Ishikawa (cell line): ENCODE measurements at regions not wholly inside any gene's neighbourhood (a gene's known extent, or its start where the extent isn't known, plus 50 kb on each side); places are given as distances from the start of the nearest gene placed in this dataset.
A peak's percentile ranks its signal among the peaks of the same experiment; 100 is the strongest.

Experiments used
- CEBPB ChIP-seq: IDR thresholded peaks from 2 replicates; pipeline ENCODE4 v1.6.1; 2012
- CREB1 ChIP-seq: IDR thresholded peaks from 2 replicates; pipeline ENCODE4 v1.6.1; 2012; ENCODE audit warnings: low read depth
- EGR1 ChIP-seq: IDR thresholded peaks from 2 replicates; pipeline ENCODE4 v1.6.1; 2012
- EP300 ChIP-seq: IDR thresholded peaks from 2 replicates; pipeline ENCODE4 v1.6.1; 2012; ENCODE audit warnings: borderline replicate concordance
- FOXM1 ChIP-seq: IDR thresholded peaks from 2 replicates; pipeline ENCODE4 v1.6.1; 2012; ENCODE audit warnings: low read depth, borderline replicate concordance
- NFIC ChIP-seq: IDR thresholded peaks from 2 replicates; pipeline ENCODE4 v1.6.1; 2012
- RAD21 ChIP-seq: IDR thresholded peaks from 2 replicates; pipeline ENCODE4 v1.6.1; 2012; ENCODE audit warnings: low read depth
- TAF1 ChIP-seq: IDR thresholded peaks from 2 replicates; pipeline ENCODE4 v1.6.1; 2012; ENCODE audit warnings: low read depth, mild to moderate bottlenecking
- TCF12 ChIP-seq: IDR thresholded peaks from 2 replicates; pipeline ENCODE4 v1.6.1; 2012; ENCODE audit warnings: low read depth
- TEAD4 ChIP-seq: IDR thresholded peaks from 2 replicates; pipeline ENCODE4 v1.6.1; 2012
- YY1 ChIP-seq: IDR thresholded peaks from 2 replicates; pipeline ENCODE4 v1.6.1; 2012; ENCODE audit warnings: low read depth
- ZBTB7A ChIP-seq: IDR thresholded peaks from 2 replicates; pipeline ENCODE4 v1.6.1; 2012; ENCODE audit warnings: low read depth
- TF ChIP-seq, protein P1 (sequence below): IDR thresholded peaks from 2 replicates; pipeline ENCODE4 v1.6.1; 2012; ENCODE audit warnings: low read depth, mild to moderate bottlenecking
- TF ChIP-seq, protein P2 (sequence below): IDR thresholded peaks from 2 replicates; pipeline ENCODE4 v1.6.1; 2012
- TF ChIP-seq, protein P3 (sequence below): IDR thresholded peaks from 2 replicates; pipeline ENCODE4 v1.6.1; 2012

DNA sequence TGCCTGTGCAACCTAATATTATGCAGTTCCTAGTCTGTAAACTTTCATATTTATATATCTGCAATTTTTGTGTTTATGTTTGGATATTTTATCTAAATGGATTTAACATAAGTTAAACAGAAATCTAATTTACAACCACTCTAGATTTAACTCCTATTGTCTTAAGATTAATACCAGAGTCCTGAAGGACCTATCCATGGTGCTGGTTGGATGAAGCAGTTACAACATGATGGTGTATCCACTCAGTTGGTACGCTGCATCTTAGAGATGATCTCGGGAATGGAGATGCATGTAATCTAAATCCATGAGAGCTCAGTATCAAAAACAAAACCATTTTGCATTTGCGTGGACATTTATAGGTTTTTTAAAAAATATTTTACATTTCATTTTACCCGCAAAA is 745.9 kb upstream of the SLC8A1 start:
- TF ChIP-seq, protein P1, sequence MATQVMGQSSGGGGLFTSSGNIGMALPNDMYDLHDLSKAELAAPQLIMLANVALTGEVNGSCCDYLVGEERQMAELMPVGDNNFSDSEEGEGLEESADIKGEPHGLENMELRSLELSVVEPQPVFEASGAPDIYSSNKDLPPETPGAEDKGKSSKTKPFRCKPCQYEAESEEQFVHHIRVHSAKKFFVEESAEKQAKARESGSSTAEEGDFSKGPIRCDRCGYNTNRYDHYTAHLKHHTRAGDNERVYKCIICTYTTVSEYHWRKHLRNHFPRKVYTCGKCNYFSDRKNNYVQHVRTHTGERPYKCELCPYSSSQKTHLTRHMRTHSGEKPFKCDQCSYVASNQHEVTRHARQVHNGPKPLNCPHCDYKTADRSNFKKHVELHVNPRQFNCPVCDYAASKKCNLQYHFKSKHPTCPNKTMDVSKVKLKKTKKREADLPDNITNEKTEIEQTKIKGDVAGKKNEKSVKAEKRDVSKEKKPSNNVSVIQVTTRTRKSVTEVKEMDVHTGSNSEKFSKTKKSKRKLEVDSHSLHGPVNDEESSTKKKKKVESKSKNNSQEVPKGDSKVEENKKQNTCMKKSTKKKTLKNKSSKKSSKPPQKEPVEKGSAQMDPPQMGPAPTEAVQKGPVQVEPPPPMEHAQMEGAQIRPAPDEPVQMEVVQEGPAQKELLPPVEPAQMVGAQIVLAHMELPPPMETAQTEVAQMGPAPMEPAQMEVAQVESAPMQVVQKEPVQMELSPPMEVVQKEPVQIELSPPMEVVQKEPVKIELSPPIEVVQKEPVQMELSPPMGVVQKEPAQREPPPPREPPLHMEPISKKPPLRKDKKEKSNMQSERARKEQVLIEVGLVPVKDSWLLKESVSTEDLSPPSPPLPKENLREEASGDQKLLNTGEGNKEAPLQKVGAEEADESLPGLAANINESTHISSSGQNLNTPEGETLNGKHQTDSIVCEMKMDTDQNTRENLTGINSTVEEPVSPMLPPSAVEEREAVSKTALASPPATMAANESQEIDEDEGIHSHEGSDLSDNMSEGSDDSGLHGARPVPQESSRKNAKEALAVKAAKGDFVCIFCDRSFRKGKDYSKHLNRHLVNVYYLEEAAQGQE, result peak; percentile 74
- TF ChIP-seq ZBTB7A, result no peak

DNA sequence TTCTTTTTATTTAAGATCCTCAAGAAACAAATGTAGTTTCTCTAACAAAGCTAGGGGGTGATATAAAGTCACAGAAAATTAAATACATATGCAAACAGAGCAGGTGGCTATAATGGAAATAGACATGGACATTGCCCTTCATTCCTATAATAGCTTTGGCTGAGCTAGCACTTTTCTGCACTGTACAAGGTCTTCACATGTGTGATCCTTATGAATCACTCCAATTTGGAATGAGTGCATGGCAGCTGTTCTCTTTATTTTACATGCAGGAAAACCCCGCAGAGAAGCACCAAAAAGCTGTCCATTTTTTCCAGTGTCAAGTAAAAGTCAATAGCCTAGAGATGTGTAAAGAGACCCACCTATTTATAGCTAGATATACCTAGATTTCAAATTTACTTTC is 747.4 kb upstream of the SLC8A1 start:
- TF ChIP-seq CREB1 (no peak), TCF12 (no peak), RAD21 (no peak), TEAD4 (no peak), TAF1 (no peak), EP300 (no peak), ZBTB7A (no peak)
- TF ChIP-seq, protein P2, sequence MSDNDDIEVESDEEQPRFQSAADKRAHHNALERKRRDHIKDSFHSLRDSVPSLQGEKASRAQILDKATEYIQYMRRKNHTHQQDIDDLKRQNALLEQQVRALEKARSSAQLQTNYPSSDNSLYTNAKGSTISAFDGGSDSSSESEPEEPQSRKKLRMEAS, result no peak

DNA sequence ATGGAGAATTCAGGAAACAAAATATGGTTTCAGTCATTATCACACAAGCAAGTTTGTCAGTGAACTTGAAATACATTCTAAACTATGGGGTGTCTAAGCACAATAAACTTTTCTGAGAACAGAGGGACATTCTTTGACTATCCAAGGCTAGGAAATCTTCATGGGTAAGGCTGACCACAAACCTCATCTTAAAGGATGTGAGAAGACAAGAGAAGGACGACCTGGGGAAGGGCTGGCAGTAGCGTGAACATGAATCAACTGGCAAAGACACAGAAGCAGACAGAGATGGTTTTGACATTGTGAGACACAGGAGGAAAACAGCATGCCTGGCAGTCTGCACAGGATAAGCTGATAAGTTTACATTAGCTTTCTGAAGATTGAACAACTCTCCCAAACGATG is 752.4 kb upstream of the SLC8A1 start:
- TF ChIP-seq CEBPB (no peak), EP300 (no peak), CREB1 (no peak), EGR1 (no peak), NFIC (no peak), TEAD4 (no peak), RAD21 (no peak), FOXM1 (no peak), TCF12 (no peak), YY1 (no peak), TAF1 (no peak)
- TF ChIP-seq, protein P3, sequence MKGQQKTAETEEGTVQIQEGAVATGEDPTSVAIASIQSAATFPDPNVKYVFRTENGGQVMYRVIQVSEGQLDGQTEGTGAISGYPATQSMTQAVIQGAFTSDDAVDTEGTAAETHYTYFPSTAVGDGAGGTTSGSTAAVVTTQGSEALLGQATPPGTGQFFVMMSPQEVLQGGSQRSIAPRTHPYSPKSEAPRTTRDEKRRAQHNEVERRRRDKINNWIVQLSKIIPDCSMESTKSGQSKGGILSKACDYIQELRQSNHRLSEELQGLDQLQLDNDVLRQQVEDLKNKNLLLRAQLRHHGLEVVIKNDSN, result no peak
- TF ChIP-seq, protein P1, result no peak
- TF ChIP-seq, protein P2, result no peak

DNA sequence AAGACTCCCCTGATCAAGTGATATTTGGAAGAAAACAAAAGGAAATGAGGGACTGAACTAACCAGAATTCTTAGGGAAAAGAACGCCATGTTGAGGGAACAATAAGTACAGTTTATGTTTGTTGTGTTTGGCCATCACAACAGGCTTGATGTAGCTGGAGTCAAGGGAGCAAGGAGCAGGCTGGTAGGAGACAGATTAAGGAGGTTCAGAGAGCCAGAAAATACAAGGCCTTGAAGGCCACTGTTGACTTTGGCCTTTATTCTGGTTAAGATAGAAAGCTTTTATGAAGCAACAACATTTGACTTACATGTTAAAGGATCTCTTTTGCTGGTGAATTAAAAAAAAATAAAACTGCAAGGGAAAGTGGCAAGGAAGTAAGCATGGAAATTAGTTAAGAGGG is 754.1 kb upstream of the SLC8A1 start:
- TF ChIP-seq NFIC (no peak), EGR1 (no peak), EP300 (no peak), CEBPB (no peak)
- TF ChIP-seq, protein P1, result no peak
- TF ChIP-seq, protein P2, result no peak

DNA sequence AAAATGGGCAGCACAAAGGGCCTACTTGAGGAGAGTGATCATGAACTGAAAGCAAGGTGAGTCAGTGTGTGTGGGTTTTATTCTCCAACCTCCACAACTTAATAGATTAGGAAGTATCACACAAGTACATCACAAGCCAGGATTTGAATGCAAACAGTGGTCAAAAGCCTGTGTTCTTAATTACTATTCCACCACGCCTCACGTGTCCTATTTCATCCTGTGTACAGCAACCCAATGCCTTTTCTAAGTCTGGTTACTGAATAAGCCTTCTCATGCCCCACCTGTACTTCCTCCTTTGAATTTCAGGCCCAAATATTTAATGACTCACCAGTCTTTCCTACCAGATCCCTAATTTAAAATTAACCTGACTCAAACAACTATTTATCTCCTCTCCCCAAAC is 755.7 kb upstream of the SLC8A1 start:
- TF ChIP-seq CEBPB, result no peak
- no peak for TF ChIP-seq EP300

DNA sequence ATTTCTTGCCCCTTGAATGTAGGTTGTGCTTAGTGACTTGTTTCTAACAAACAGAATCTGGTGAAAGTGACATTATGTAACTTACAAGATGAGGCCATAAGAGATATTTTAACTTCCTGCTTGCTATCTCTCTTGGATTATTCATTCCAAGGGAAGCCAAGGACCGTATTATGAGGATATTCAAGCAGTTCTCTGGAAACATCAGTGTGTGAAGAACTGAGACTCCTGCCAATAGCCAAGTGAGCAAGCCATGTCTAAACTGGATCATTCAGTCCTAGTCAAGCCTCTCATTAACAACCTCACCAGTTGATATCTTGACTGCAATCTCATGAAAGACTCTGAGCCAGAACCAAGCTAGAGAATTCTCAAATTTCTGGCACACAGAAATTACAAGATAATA is 765.1 kb upstream of the SLC8A1 start:
- TF ChIP-seq, protein P1, result no peak
- no peak for TF ChIP-seq TAF1
